Stimulated activated CD4-positive, alpha-beta T cell treated with anti-CD3 and anti-CD28 coated beads, Interleukin-15, amount 100 ng/mL, for 48 hours (primary cell): ENCODE measurements at regions not wholly inside any gene's neighbourhood (a gene's known extent, or its start where the extent isn't known, plus 50 kb on each side); places are given as distances from the start of the nearest gene placed in this dataset.

Experiments
- DNase-seq, 2 donors: peaks; one replicate each; pipeline ENCODE4 v3.0.0-alpha.2; 2020; ENCODE audit warnings: low read depth in 2 of 2

GRCh38 chr14:65794674-65795279 lies 382.2 kb downstream of the FUT8 start:
- no peak for DNase-seq

GRCh38 chr14:65798216-65798615 lies 385.7 kb downstream of the FUT8 start:
- DNase-seq, result no peak

GRCh38 chr14:65800694-65801093 lies 388.2 kb downstream of the FUT8 start:
- no peak for DNase-seq

GRCh38 chr14:65802196-65802595 lies 389.7 kb downstream of the FUT8 start:
- DNase-seq, result no peak

- no peak for DNase-seq
Measured at GRCh38 chr14:65803885-65804284, 391.4 kb downstream of the FUT8 start.

GRCh38 chr14:65804439-65805112 lies 392.0 kb downstream of the FUT8 start:
- no peak for DNase-seq

- no peak for DNase-seq
Measured at GRCh38 chr14:65805113-65805473, 392.6 kb downstream of the FUT8 start.

- no peak for DNase-seq
Measured at GRCh38 chr14:65808390-65808789, 395.9 kb downstream of the FUT8 start.

- DNase-seq, result no peak
Measured at GRCh38 chr14:65810322-65810721, 397.8 kb downstream of the FUT8 start.

GRCh38 chr14:65813760-65814384 lies 401.3 kb downstream of the FUT8 start:
- DNase-seq, result no peak

GRCh38 chr14:65815127-65815526 lies 402.6 kb downstream of the FUT8 start:
- DNase-seq, result no peak

- no peak for DNase-seq
Measured at GRCh38 chr14:65817011-65817410, 404.5 kb downstream of the FUT8 start.

GRCh38 chr14:65819569-65819968 lies 407.0 kb downstream of the FUT8 start:
- no peak for DNase-seq

- DNase-seq, result no peak
Measured at GRCh38 chr14:65821224-65821753, 408.8 kb downstream of the FUT8 start.

GRCh38 chr14:65824285-65824977 lies 411.9 kb downstream of the FUT8 start:
- DNase-seq, result peak; percentile 23 to 35

GRCh38 chr14:65824978-65825299 lies 412.4 kb downstream of the FUT8 start:
- no peak for DNase-seq

GRCh38 chr14:65826946-65827345 lies 414.4 kb downstream of the FUT8 start:
- DNase-seq, result no peak

- no peak for DNase-seq
Measured at GRCh38 chr14:65827520-65827919, 415.0 kb downstream of the FUT8 start.

GRCh38 chr14:65828396-65828795 lies 415.9 kb downstream of the FUT8 start:
- DNase-seq, result no peak

- DNase-seq, result no peak
Measured at GRCh38 chr14:65832431-65833266, 420.1 kb downstream of the FUT8 start.

- no peak for DNase-seq
Measured at GRCh38 chr14:65833267-65833880, 420.8 kb downstream of the FUT8 start.
